HepG2 (cell line): ENCODE measurements at regions not wholly inside any gene's neighbourhood (a gene's known extent, or its start where the extent isn't known, plus 50 kb on each side); places are given as distances from the start of the nearest gene placed in this dataset.

ENCODE experiments used
- ATAC-seq: fragments of 200-7000 bp; cut with Tn5 transposase; 3 replicates; pipeline ENCODE4 v1.9.1; 2020; ENCODE audit warnings: mild to moderate bottlenecking, moderate library complexity
- BruUV-seq: library from RNA; stranded (reverse); fragments of 400-500 nt; replicated peaks from 2 replicates; lab custom pipeline; 2021; lab: Mats Ljungman, UMichigan
- CTCF ChIA-PET: fragments of 300-600 bp; formaldehyde crosslinking; extraction: SDS; loops from one replicate; lab custom pipeline; 2021; ENCODE audit warnings: low total read pairs, inconsistent platforms, low intra/inter-chr PET ratio; lab: Yijun Ruan, JAX
- POLR2A ChIA-PET: fragments of 350-600 bp; sonication (Branson Sonifier 250); formaldehyde crosslinking; loops from one replicate; lab custom pipeline; 2020; ENCODE audit warnings: antibody characterized with exemption, inconsistent platforms; lab: Yijun Ruan, JAX
- DNase-seq: peaks from one replicate; pipeline ENCODE4 v3.0.0-alpha.2; 2015; ENCODE audit warnings: low spot score
- FAIRE-seq: peaks from 3 replicates; lab custom pipeline; 2011; peaks lifted over from hg19 to GRCh38; lab: Jason Lieb, UNC
- H2AFZ ChIP-seq: one replicate; pipeline ENCODE4 v1.6.1; 2011; ENCODE audit warnings: low read length, inconsistent platforms
- H3K27ac ChIP-seq: fragments of 300-600 bp; 3 replicates; pipeline ENCODE4 v1.8.0; 2011; ENCODE audit warnings: mixed run types, mild to moderate bottlenecking, mixed read lengths, low read length, inconsistent platforms; ENCODE audit not compliant: insufficient read depth; ENCODE audit errors: extremely low read length
- H3K27me3 ChIP-seq, 2 experiments: fragments of 200-600 bp in 1 of 2; 2 replicates in 1 of 2; 3 replicates in 1 of 2; pipeline versions ENCODE4 v1.6.0 to v1.8.0; 2011; ENCODE audit warnings: low read length in 2 of 2, mild to moderate bottlenecking in 2 of 2, moderate library complexity in 2 of 2, inconsistent platforms in 1 of 2; ENCODE audit not compliant: insufficient read depth in 2 of 2, control insufficient read depth in 1 of 2
- H3K36me3 ChIP-seq, 2 experiments: fragments of 200-600 bp in 1 of 2; replicated peaks in 1 of 2; 2 replicates in 1 of 2; 3 replicates in 1 of 2; pipeline versions ENCODE4 v1.5.1 to v1.8.0; 2011; ENCODE audit warnings: low read length in 2 of 2, inconsistent platforms in 1 of 2; ENCODE audit not compliant: insufficient read depth in 2 of 2, control insufficient read depth in 1 of 2
- H3K4me1 ChIP-seq: 2 replicates; pipeline ENCODE4 v1.5.1; 2012; ENCODE audit warnings: low read length, inconsistent platforms; ENCODE audit not compliant: insufficient read depth
- H3K4me2 ChIP-seq: 2 replicates; pipeline ENCODE4 v1.6.0; 2011; ENCODE audit warnings: low read depth, low read length, inconsistent platforms
- H3K4me3 ChIP-seq, 3 experiments: fragments of 200-600 bp in 1 of 3; sonication (generic), shearing (Covaris generic) in 1 of 3; replicated peaks in 1 of 3; 2 replicates each; pipeline ENCODE4 v1.5.1; 2011 to 2016; ENCODE audit warnings: low read length in 3 of 3, inconsistent platforms in 2 of 3, low read depth in 2 of 3, mild to moderate bottlenecking in 2 of 3, control low read depth in 1 of 3, mixed read lengths in 1 of 3; ENCODE audit not compliant: insufficient read depth in 1 of 3
- H3K79me2 ChIP-seq: one replicate; pipeline ENCODE4 v1.6.1; 2011; ENCODE audit warnings: low read length, inconsistent platforms; ENCODE audit not compliant: insufficient read depth
- H3K9ac ChIP-seq: 2 replicates; pipeline ENCODE4 v1.6.0; 2011; ENCODE audit warnings: mild to moderate bottlenecking, low read depth, low read length, inconsistent platforms; ENCODE audit not compliant: insufficient read depth
- H3K9me3 ChIP-seq: 2 replicates; pipeline ENCODE4 v1.5.1; 2012; ENCODE audit warnings: mild to moderate bottlenecking, low read length
- H4K20me1 ChIP-seq: 2 replicates; pipeline ENCODE4 v1.6.0; 2011; ENCODE audit warnings: inconsistent platforms, mild to moderate bottlenecking, low read length, moderate library complexity; ENCODE audit not compliant: insufficient read depth
- CREB1 ChIP-seq, 2 experiments: fragments of 450-650 bp in 1 of 2; IDR thresholded peaks; 2 replicates each; pipeline ENCODE4 v1.6.1; 2016 to 2017; ENCODE audit warnings: control low read depth in 1 of 2, mild to moderate bottlenecking in 1 of 2, missing compliant biosample characterization in 1 of 2, missing genetic modification characterization in 1 of 2
- FIP1L1 ChIP-seq: fragments of 200-400 bp; formaldehyde crosslinking; IDR thresholded peaks from 2 replicates; pipeline ENCODE4 v1.6.1; 2018; ENCODE audit warnings: low read depth, mild to moderate bottlenecking, low read length, moderate library complexity, borderline replicate concordance; ENCODE audit not compliant: insufficient read depth
- HES4 ChIP-seq: sonication (generic); formaldehyde crosslinking; IDR thresholded peaks from 2 replicates; pipeline ENCODE4 v1.9.0; 2021; ENCODE audit warnings: mild to moderate bottlenecking, missing genetic modification reagents, borderline replicate concordance
- HNRNPH1 ChIP-seq: fragments of 200-400 bp; formaldehyde crosslinking; optimal IDR thresholded peaks from 2 replicates; pipeline ENCODE3; 2017; ENCODE audit warnings: mild to moderate bottlenecking, low read depth, low read length
- IRF2 ChIP-seq: IDR thresholded peaks from 2 replicates; pipeline ENCODE4 v1.6.1; 2018; ENCODE audit warnings: missing genetic modification reagents, missing compliant biosample characterization
- NFIC ChIP-seq: IDR thresholded peaks from 2 replicates; pipeline ENCODE4 v1.6.1; 2012; ENCODE audit warnings: mild to moderate bottlenecking, low read length, inconsistent platforms
- PHF8 ChIP-seq: sonication (generic); formaldehyde crosslinking; IDR thresholded peaks from 2 replicates; pipeline ENCODE4 v1.5.0; 2020; ENCODE audit warnings: missing genetic modification reagents
- SRY ChIP-seq: sonication (generic); formaldehyde crosslinking; IDR thresholded peaks from 2 replicates; pipeline ENCODE4 v1.8.0; 2022; ENCODE audit warnings: mild to moderate bottlenecking, missing genetic modification reagents
- TCF7 ChIP-seq: sonication (generic); IDR thresholded peaks from 2 replicates; pipeline ENCODE4 v1.6.1; 2016; ENCODE audit warnings: antibody characterized with exemption, low read depth
- ZFP36 ChIP-seq: fragments of 150-350 bp; IDR thresholded peaks from 2 replicates; pipeline ENCODE4 v1.6.1; 2018; ENCODE audit warnings: borderline replicate concordance, low read length, low read depth; ENCODE audit not compliant: partially characterized antibody
- WGBS: methylation state at CpG from one replicate; pipeline ENCODE4 v1.1.6; 2017; ENCODE audit warnings: low lambda C conversion rate; 5-methylcytosine and 5-hydroxymethylcytosine counted together
- in situ Hi-C: cut with HindIII; loops from 2 replicates; pipeline ENCODE4 v1.10.0; 2017; ENCODE audit warnings: low pct_unique_long_range_greater_than_20kb; ENCODE audit not compliant: extremely low pct_ligation_motif_present
- intact Hi-C: fragments of 100-400 bp; cut with micrococcal nuclease; formaldehyde crosslinking; loops from one replicate; pipeline ENCODE4 v1.10.0; 2022; ENCODE audit not compliant: unreplicated experiment
- TF ChIP-seq, protein P1 (sequence below): sonication (generic); formaldehyde crosslinking; IDR thresholded peaks from 2 replicates; pipeline ENCODE4 v1.9.0; 2021; ENCODE audit warnings: missing genetic modification reagents, borderline replicate concordance
- TF ChIP-seq, protein P2 (sequence below): sonication (generic); IDR thresholded peaks from 2 replicates; pipeline ENCODE4 v1.6.1; 2016; ENCODE audit warnings: low read depth, borderline replicate concordance
- TF ChIP-seq, protein P3 (sequence below): IDR thresholded peaks from 2 replicates; pipeline ENCODE4 v1.6.1; 2016; ENCODE audit warnings: missing genetic modification reagents, missing compliant biosample characterization

DNA sequence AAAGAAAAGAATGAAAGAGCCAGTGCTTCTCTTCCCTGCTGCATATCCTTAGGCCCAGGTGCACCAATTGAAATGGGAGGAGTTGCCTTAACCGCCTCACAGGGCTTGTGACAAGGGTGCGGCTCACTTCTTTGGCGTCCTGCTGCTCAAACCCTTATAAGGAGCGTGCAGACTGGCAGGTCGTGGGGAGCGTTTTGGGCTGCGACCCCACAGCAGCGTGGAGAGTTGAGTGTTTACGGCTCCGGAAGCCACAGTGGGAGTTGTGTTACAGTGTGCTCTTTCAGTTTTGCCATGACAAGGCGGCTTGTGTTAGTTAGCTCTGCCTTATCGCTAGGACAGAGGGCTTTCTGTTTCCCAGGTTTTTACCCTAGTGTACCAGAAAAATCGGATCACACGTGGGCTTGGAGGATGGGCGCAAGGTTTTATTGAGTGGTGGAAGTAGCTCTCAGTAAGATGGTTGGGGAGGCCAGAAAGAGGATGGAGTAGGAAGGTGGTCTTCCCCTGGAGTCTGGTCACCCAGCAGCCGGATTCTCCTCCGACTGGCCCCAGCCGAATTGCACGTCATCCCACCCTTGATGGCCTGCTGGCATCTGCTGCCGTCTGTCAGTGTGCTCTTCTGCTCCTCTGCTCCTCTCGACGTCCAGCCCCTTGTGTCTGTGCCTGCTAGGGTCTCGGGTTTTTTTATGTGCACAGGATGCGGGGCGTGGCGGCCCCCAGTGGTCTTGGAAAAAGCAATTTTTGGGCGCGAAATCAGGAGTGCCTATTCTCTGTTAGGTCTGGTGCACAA lies 718.9 kb downstream of the ARAP2 start (continued):
- TF ChIP-seq, protein P1, sequence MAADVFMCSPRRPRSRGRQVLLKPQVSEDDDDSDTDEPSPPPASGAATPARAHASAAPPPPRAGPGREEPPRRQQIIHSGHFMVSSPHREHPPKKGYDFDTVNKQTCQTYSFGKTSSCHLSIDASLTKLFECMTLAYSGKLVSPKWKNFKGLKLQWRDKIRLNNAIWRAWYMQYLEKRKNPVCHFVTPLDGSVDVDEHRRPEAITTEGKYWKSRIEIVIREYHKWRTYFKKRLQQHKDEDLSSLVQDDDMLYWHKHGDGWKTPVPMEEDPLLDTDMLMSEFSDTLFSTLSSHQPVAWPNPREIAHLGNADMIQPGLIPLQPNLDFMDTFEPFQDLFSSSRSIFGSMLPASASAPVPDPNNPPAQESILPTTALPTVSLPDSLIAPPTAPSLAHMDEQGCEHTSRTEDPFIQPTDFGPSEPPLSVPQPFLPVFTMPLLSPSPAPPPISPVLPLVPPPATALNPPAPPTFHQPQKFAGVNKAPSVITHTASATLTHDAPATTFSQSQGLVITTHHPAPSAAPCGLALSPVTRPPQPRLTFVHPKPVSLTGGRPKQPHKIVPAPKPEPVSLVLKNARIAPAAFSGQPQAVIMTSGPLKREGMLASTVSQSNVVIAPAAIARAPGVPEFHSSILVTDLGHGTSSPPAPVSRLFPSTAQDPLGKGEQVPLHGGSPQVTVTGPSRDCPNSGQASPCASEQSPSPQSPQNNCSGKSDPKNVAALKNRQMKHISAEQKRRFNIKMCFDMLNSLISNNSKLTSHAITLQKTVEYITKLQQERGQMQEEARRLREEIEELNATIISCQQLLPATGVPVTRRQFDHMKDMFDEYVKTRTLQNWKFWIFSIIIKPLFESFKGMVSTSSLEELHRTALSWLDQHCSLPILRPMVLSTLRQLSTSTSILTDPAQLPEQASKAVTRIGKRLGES (CRISPR knock-in tag) = no peak
- TF ChIP-seq HES4 (no peak), SRY (CRISPR knock-in tag) (no peak), IRF2 (CRISPR knock-in tag) (no peak), CREB1 (IDR thresholded peaks at IDR 0.05) (no peak), CREB1 (CRISPR knock-in tag; IDR thresholded peaks at IDR 0.05) (no peak), PHF8 (CRISPR knock-in tag) (no peak)
- TF ChIP-seq, protein P2, sequence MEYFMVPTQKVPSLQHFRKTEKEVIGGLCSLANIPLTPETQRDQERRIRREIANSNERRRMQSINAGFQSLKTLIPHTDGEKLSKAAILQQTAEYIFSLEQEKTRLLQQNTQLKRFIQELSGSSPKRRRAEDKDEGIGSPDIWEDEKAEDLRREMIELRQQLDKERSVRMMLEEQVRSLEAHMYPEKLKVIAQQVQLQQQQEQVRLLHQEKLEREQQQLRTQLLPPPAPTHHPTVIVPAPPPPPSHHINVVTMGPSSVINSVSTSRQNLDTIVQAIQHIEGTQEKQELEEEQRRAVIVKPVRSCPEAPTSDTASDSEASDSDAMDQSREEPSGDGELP = no peak
- TF ChIP-seq, all 625 proteins: peak for 0

DNA sequence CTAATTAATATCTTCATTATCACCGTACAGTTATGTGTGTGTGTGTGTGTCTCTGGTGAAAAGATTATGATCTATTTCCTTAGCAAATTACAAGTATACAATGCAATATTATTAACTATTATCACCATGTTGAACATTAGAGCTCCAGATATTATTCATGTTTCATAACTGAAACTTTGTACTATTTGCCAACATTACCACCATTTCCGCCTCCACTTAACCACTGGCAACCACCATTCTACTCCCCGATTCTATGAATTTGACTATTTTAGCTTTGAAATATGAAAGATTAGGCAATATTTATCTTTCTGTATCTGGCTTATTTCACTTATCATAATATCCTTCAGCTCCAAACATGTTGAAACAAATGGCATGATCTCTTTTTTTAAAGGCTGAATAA lies 717.9 kb downstream of the ARAP2 start:
- in situ Hi-C loops (no loop called here), intact Hi-C loops (no loop called here)
- FAIRE-seq = no peak
- no peak for ATAC-seq
- Histone ChIP-seq H3K27ac (no peak overlapping the region), H3K36me3 (no peaks in the 10 kb centered on the region), H3K27me3 (no peaks in the 10 kb centered on the region), H3K4me1 (no peaks in the 10 kb centered on the region), H3K9ac (no peak overlapping the region), H3K4me2 (no peak overlapping the region), H3K9me3 (no peaks in the 10 kb centered on the region), H3K4me3 (no peak overlapping the region), H2AFZ (no peak overlapping the region), H3K79me2 (no peaks in the 10 kb centered on the region), H4K20me1 (no peaks in the 10 kb centered on the region)
- no peak for TF ChIP-seq NFIC
- no peak for TF ChIP-seq ZFP36
- TF ChIP-seq HNRNPH1 = no peak
- no peak for TF ChIP-seq TCF7
- TF ChIP-seq, protein P3, sequence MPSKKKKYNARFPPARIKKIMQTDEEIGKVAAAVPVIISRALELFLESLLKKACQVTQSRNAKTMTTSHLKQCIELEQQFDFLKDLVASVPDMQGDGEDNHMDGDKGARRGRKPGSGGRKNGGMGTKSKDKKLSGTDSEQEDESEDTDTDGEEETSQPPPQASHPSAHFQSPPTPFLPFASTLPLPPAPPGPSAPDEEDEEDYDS = no peak
- no peak for TF ChIP-seq FIP1L1
- ChIA-PET POLR2A (no interaction called here), CTCF (no interaction called here)
- no TSS peak for BruUV-seq
- DNase-seq = no peak
- 59% methylated on average over 3 of the region's 3 CpGs for WGBS
